H1 (cell line): ENCODE measurements at regions not wholly inside any gene's neighbourhood (a gene's known extent, or its start where the extent isn't known, plus 50 kb on each side); places are given as distances from the start of the nearest gene placed in this dataset.
A peak's percentile ranks its signal among the peaks of the same experiment; 100 is the strongest.

Experiments used
- CTCF ChIA-PET: fragments of 300-600 bp; sonication (Branson Sonifier 250); formaldehyde crosslinking; loops from one replicate; lab custom pipeline; 2021; ENCODE audit not compliant: partially characterized antibody; lab: Charles Lee
- POLR2A ChIA-PET: fragments of 300-600 bp; sonication (Branson Sonifier 250); formaldehyde crosslinking; loops from one replicate; lab custom pipeline; 2021; ENCODE audit warnings: inconsistent platforms; ENCODE audit not compliant: partially characterized antibody; lab: Charles Lee
- DNase-seq, 2 experiments: peaks; one replicate each; pipeline versions ENCODE4 v3.0.0 to v3.0.0-alpha.2; 2010 to 2022; ENCODE audit warnings: low spot score in 2 of 2, low read depth in 1 of 2, mixed read lengths in 1 of 2
- FAIRE-seq: peaks from 2 replicates; lab custom pipeline; 2011; peaks lifted over from hg19 to GRCh38; lab: Jason Lieb, UNC
- H2AFZ ChIP-seq: 2 replicates; pipeline ENCODE4 v1.8.1; 2012; ENCODE audit warnings: low read length, inconsistent platforms
- H2AK5ac ChIP-seq: 2 replicates; pipeline ENCODE4 v1.6.1; 2013; ENCODE audit warnings: low read depth, low read length
- H2BK120ac ChIP-seq: replicated peaks from 2 replicates; pipeline ENCODE3; 2013; ENCODE audit warnings: low read depth, low read length, inconsistent platforms
- H2BK12ac ChIP-seq: 2 replicates; pipeline ENCODE4 v1.6.1; 2013; ENCODE audit warnings: low read depth, low read length
- H2BK15ac ChIP-seq: 2 replicates; pipeline ENCODE4 v1.6.1; 2013; ENCODE audit warnings: low read length
- H2BK20ac ChIP-seq: 2 replicates; pipeline ENCODE4 v1.6.1; 2013; ENCODE audit warnings: low read length
- H2BK5ac ChIP-seq: 2 replicates; pipeline ENCODE4 v1.6.1; 2013; ENCODE audit warnings: low read depth, low read length
- H3K14ac ChIP-seq: 2 replicates; pipeline ENCODE4 v1.6.1; 2013; ENCODE audit warnings: inconsistent platforms; ENCODE audit not compliant: insufficient read length
- H3K18ac ChIP-seq: 2 replicates; pipeline ENCODE4 v1.6.1; 2013; ENCODE audit warnings: low read length; ENCODE audit errors: extremely low read depth
- H3K23ac ChIP-seq: 2 replicates; pipeline ENCODE4 v1.6.1; 2013; ENCODE audit warnings: inconsistent platforms; ENCODE audit not compliant: insufficient read length
- H3K23me2 ChIP-seq: 2 replicates; pipeline ENCODE4 v1.6.1; 2013; ENCODE audit warnings: low read depth, low read length
- H3K27ac ChIP-seq: 2 replicates; pipeline ENCODE4 v1.6.1; 2011; ENCODE audit warnings: low read depth, low read length, inconsistent platforms
- H3K27me3 ChIP-seq, 4 experiments: replicated peaks in 1 of 4; 1 replicate in 1 of 4; 2 replicates in 3 of 4; pipeline versions ENCODE4 v1.6.1 to v1.8.1; 2011 to 2013; ENCODE audit warnings: low read length in 3 of 4, mild to moderate bottlenecking in 3 of 4, inconsistent platforms in 2 of 4, mixed read lengths in 2 of 4, moderate library complexity in 1 of 4; ENCODE audit not compliant: control insufficient read depth in 3 of 4, insufficient read depth in 3 of 4; ENCODE audit errors: extremely low read depth in 1 of 4
- H3K36me3 ChIP-seq, 4 experiments: 2 replicates each; pipeline versions ENCODE4 v1.6.1 to v1.8.1; 2011 to 2013; ENCODE audit warnings: mild to moderate bottlenecking in 4 of 4, low read length in 3 of 4, moderate library complexity in 2 of 4, control low read depth in 1 of 4, inconsistent platforms in 1 of 4; ENCODE audit not compliant: insufficient read depth in 4 of 4, control insufficient read depth in 2 of 4
- H3K4ac ChIP-seq: replicated peaks from 2 replicates; pipeline ENCODE3; 2013; ENCODE audit warnings: low read length, low read depth, mixed read lengths, inconsistent platforms; ENCODE audit not compliant: insufficient read length
- H3K4me1 ChIP-seq, 4 experiments: replicated peaks in 1 of 4; 1 replicate in 1 of 4; 2 replicates in 3 of 4; pipeline versions ENCODE4 v1.6.1 to v1.8.1; 2011 to 2013; ENCODE audit warnings: low read length in 3 of 4, inconsistent platforms in 2 of 4, mixed read lengths in 1 of 4; ENCODE audit not compliant: insufficient read depth in 4 of 4, control insufficient read depth in 3 of 4
- H3K4me2 ChIP-seq, 2 experiments: 2 replicates each; pipeline versions ENCODE4 v1.6.1 to v1.8.1; 2011 to 2013; ENCODE audit warnings: low read depth in 2 of 2, low read length in 2 of 2, control low read depth in 1 of 2, inconsistent platforms in 1 of 2, mild to moderate bottlenecking in 1 of 2; ENCODE audit not compliant: insufficient read depth in 1 of 2
- H3K4me3 ChIP-seq, 4 experiments: fragments of 200-600, 300-600 bp in 1 of 4; sonication (generic), shearing (Covaris generic), sonication (Bioruptor Twin) in 1 of 4; 2 replicates each; pipeline versions ENCODE4 v1.5.1 to v1.8.1; 2011 to 2016; ENCODE audit warnings: low read length in 4 of 4, low read depth in 3 of 4, control low read depth in 2 of 4, inconsistent platforms in 2 of 4, mild to moderate bottlenecking in 2 of 4, mixed read lengths in 1 of 4, moderate library complexity in 1 of 4; ENCODE audit not compliant: insufficient read depth in 2 of 4; ENCODE audit errors: extremely low read depth in 1 of 4
- H3K56ac ChIP-seq: replicated peaks from 2 replicates; pipeline ENCODE3; 2013; ENCODE audit warnings: low read depth, mild to moderate bottlenecking, mixed read lengths, low read length, inconsistent platforms; ENCODE audit not compliant: insufficient read length
- H3K79me1 ChIP-seq: 2 replicates; pipeline ENCODE4 v1.6.1; 2013; ENCODE audit warnings: low read depth, low read length, control low read depth
- H3K79me2 ChIP-seq, 2 experiments: 2 replicates each; pipeline versions ENCODE4 v1.6.1 to v1.8.1; 2012 to 2013; ENCODE audit warnings: low read length in 2 of 2, mild to moderate bottlenecking in 2 of 2, inconsistent platforms in 1 of 2; ENCODE audit not compliant: insufficient read depth in 2 of 2, control insufficient read depth in 1 of 2
- H3K9ac ChIP-seq, 4 experiments: replicated peaks in 1 of 4; 1 replicate in 1 of 4; 2 replicates in 3 of 4; pipeline versions ENCODE4 v1.6.1 to v1.8.1; 2011 to 2013; ENCODE audit warnings: low read depth in 3 of 4, low read length in 3 of 4, control low read depth in 2 of 4, mild to moderate bottlenecking in 2 of 4, moderate library complexity in 2 of 4, inconsistent platforms in 1 of 4; ENCODE audit errors: extremely low read depth in 1 of 4
- H3K9me3 ChIP-seq, 2 experiments: 2 replicates each; pipeline versions ENCODE4 v1.6.1 to v1.8.1; 2012 to 2013; ENCODE audit warnings: mild to moderate bottlenecking in 2 of 2, moderate library complexity in 2 of 2, control low read depth in 1 of 2, inconsistent platforms in 1 of 2, low read depth in 1 of 2, low read length in 1 of 2, mixed read lengths in 1 of 2; ENCODE audit not compliant: insufficient read depth in 2 of 2
- H4K20me1 ChIP-seq, 2 experiments: replicated peaks in 1 of 2; 2 replicates each; pipeline versions ENCODE3 to v1.8.1; 2011 to 2013; ENCODE audit warnings: inconsistent platforms in 2 of 2, low read length in 2 of 2, mild to moderate bottlenecking in 1 of 2; ENCODE audit not compliant: insufficient read depth in 2 of 2, control insufficient read depth in 1 of 2
- H4K5ac ChIP-seq: 2 replicates; pipeline ENCODE4 v1.6.1; 2013; ENCODE audit warnings: low read length, low read depth, mixed read lengths, inconsistent platforms; ENCODE audit not compliant: insufficient read length
- H4K8ac ChIP-seq: 2 replicates; pipeline ENCODE4 v1.8.0; 2013; ENCODE audit warnings: mild to moderate bottlenecking, moderate library complexity, low read length, inconsistent platforms; ENCODE audit not compliant: insufficient read depth; ENCODE audit errors: extremely low read depth
- H4K91ac ChIP-seq: replicated peaks from 2 replicates; pipeline ENCODE3; 2013; ENCODE audit warnings: low read length, mixed read lengths, inconsistent platforms; ENCODE audit not compliant: insufficient read length
- CTBP2 ChIP-seq: IDR thresholded peaks from 2 replicates; pipeline ENCODE4 v1.7.0; 2011; ENCODE audit warnings: borderline replicate concordance, mild to moderate bottlenecking, moderate library complexity, mixed read lengths, low read length; ENCODE audit not compliant: insufficient read depth, insufficient read length
- JUND ChIP-seq: IDR thresholded peaks from 2 replicates; pipeline ENCODE4 v1.6.1; 2011; ENCODE audit warnings: mild to moderate bottlenecking, improper control_type of control experiment, low read length
- SP1 ChIP-seq: IDR thresholded peaks from 2 replicates; pipeline ENCODE4 v1.6.1; 2011; ENCODE audit warnings: low read depth, low read length
- USF2 ChIP-seq: IDR thresholded peaks from 2 replicates; pipeline ENCODE4 v1.6.1; 2011; ENCODE audit warnings: low read length, improper control_type of control experiment
- WGBS, 2 experiments: shearing (Covaris generic) in 1 of 2; methylation state at CpG; one replicate each; pipeline versions ENCODE4 v1.1.6 to v1.1.7; 2013 to 2015; ENCODE audit warnings: low lambda C conversion rate in 2 of 2, mixed read lengths in 2 of 2, inconsistent platforms in 1 of 2, low coverage in 1 of 2, missing lambda C conversion rate in 1 of 2; ENCODE audit not compliant: insufficient replicate concordance in 2 of 2, insufficient coverage in 1 of 2, insufficient read length in 1 of 2; ENCODE audit errors: extremely low coverage in 1 of 2, missing lambda C conversion rate in 1 of 2; 5-methylcytosine and 5-hydroxymethylcytosine counted together

GRCh38 chr4:135838889-135839288 is 1637.3 kb upstream of the PABPC4L start:
- no peak overlapping the region for H3K27ac ChIP-seq
- no peaks in the 10 kb centered on the region for H3K27me3 ChIP-seq
- H3K56ac ChIP-seq, result no peak overlapping the region
- no peaks in the 10 kb centered on the region for H4K20me1 ChIP-seq
- no peaks in the 10 kb centered on the region for H3K36me3 ChIP-seq
- peak; percentile 87 for TF ChIP-seq JUND
- TF ChIP-seq USF2, result no peak
- TF ChIP-seq SP1, result no peak
- TF ChIP-seq CTBP2, result no peak
- FAIRE-seq (peak; percentile 68), DNase-seq (no peak)
- no peak overlapping the region for H3K14ac ChIP-seq
- no peak overlapping the region for H2BK20ac ChIP-seq
- H3K4ac ChIP-seq, result no peak overlapping the region
- WGBS, 2 experiments, result 89% methylated on average over 1 of the region's 1 CpG; no CpG with 5 or more reads in 1 of the 2 experiments
- no peak overlapping the region for H2AK5ac ChIP-seq
- no peak overlapping the region for H2BK5ac ChIP-seq
- no peaks in the 10 kb centered on the region for H3K23me2 ChIP-seq
- no peak overlapping the region for H3K4me3 ChIP-seq
- no peak overlapping the region for H2BK12ac ChIP-seq
- H3K4me2 ChIP-seq, result no peak overlapping the region
- H2BK120ac ChIP-seq, result no peak overlapping the region
- CTCF ChIA-PET, result no interaction called here
- H3K79me2 ChIP-seq, result no peaks in the 10 kb centered on the region
- H4K5ac ChIP-seq, result no peak overlapping the region
- no peak overlapping the region for H2BK15ac ChIP-seq
- no peak overlapping the region for H4K91ac ChIP-seq
- no peak overlapping the region for H3K23ac ChIP-seq
- no peaks in the 10 kb centered on the region for H3K9me3 ChIP-seq
- H3K9ac ChIP-seq, result no peak overlapping the region
- H2AFZ ChIP-seq, result peak overlapping the region; percentile 7; the same call in 1 of the 2 replicates
- no peak overlapping the region for H3K18ac ChIP-seq
- H3K4me1 ChIP-seq, result no peaks in the 10 kb centered on the region
- POLR2A ChIA-PET, result no interaction called here
- H4K8ac ChIP-seq, result no peak overlapping the region
- no peaks in the 10 kb centered on the region for H3K79me1 ChIP-seq
